Osteoblast (primary cell): ENCODE measurements at regions not wholly inside any gene's neighbourhood (a gene's known extent, or its start where the extent isn't known, plus 50 kb on each side); places are given as distances from the start of the nearest gene placed in this dataset.

Source experiments
- DNase-seq: peaks from one replicate; pipeline ENCODE4 v3.0.0; 2011; ENCODE audit warnings: low spot score, mixed read lengths; ENCODE audit not compliant: insufficient read length; ENCODE audit errors: missing footprints
- H2AFZ ChIP-seq: 2 replicates; pipeline ENCODE4 v1.6.0; 2011; ENCODE audit warnings: mild to moderate bottlenecking, low read length
- H3K27ac ChIP-seq: 2 replicates; pipeline ENCODE4 v1.5.1; 2011; ENCODE audit warnings: mild to moderate bottlenecking, low read depth, low read length, moderate library complexity
- H3K27me3 ChIP-seq: 2 replicates; pipeline ENCODE4 v1.6.0; 2012; ENCODE audit warnings: mild to moderate bottlenecking, control low read depth, inconsistent platforms, low read length, moderate library complexity; ENCODE audit not compliant: insufficient read depth
- H3K36me3 ChIP-seq: 2 replicates; pipeline ENCODE4 v1.5.1; 2011; ENCODE audit warnings: mild to moderate bottlenecking, low read length, control low read depth, moderate library complexity; ENCODE audit not compliant: insufficient read depth
- H3K4me1 ChIP-seq: 2 replicates; pipeline ENCODE4 v1.5.1; 2011; ENCODE audit warnings: mild to moderate bottlenecking, low read length, control low read depth, moderate library complexity; ENCODE audit not compliant: insufficient read depth
- H3K4me2 ChIP-seq: 2 replicates; pipeline ENCODE4 v1.6.0; 2011; ENCODE audit warnings: mild to moderate bottlenecking, low read length; ENCODE audit not compliant: insufficient read depth
- H3K4me3 ChIP-seq: fragments of 200-600 bp; sonication (generic); 3 replicates; pipeline ENCODE4 v1.5.1; 2012; ENCODE audit warnings: mild to moderate bottlenecking, low read length, inconsistent platforms; ENCODE audit not compliant: insufficient read depth
- H3K79me2 ChIP-seq: 2 replicates; pipeline ENCODE4 v1.6.0; 2012; ENCODE audit warnings: mild to moderate bottlenecking, low read length, control low read depth, inconsistent platforms; ENCODE audit not compliant: insufficient read depth
- H3K9me3 ChIP-seq: 2 replicates; pipeline ENCODE4 v1.5.1; 2011; ENCODE audit warnings: low read depth, low read length, control low read depth
- H4K20me1 ChIP-seq: 2 replicates; pipeline ENCODE4 v1.6.0; 2012; ENCODE audit warnings: mild to moderate bottlenecking, low read length, control low read depth; ENCODE audit not compliant: insufficient read depth
- TF ChIP-seq, protein P1 (sequence below): IDR thresholded peaks from 2 replicates; pipeline ENCODE4 v1.5.1; 2011; ENCODE audit warnings: mild to moderate bottlenecking, low read depth, low read length, moderate library complexity; ENCODE audit errors: extremely low read depth

DNA sequence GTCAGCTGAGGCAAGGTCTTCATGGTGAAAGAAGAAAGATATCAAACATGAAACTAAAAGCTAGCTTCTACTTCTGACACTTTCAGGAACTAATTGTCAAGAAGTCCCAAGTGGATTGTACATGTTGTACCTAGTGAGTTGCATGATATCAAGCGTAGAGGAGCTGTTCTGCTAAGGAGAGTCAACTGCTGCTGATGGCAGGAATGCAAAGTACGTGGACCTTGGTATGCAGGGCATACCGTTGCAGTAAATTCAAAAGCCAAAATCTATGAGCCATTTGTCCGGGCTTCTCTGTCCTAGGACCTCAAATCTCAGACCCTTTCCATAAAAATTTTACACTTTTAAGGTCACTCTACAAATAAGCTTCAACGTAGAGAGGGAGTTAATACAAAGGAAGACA lies 446.2 kb downstream of the KCTD8 start:
- H3K79me2 ChIP-seq: no peaks in the 10 kb centered on the region
- no peak for DNase-seq
- H3K4me3 ChIP-seq: no peak overlapping the region
- no peak overlapping the region for H3K27ac ChIP-seq
- H3K4me1 ChIP-seq: no peaks in the 10 kb centered on the region
- TF ChIP-seq, protein P1, sequence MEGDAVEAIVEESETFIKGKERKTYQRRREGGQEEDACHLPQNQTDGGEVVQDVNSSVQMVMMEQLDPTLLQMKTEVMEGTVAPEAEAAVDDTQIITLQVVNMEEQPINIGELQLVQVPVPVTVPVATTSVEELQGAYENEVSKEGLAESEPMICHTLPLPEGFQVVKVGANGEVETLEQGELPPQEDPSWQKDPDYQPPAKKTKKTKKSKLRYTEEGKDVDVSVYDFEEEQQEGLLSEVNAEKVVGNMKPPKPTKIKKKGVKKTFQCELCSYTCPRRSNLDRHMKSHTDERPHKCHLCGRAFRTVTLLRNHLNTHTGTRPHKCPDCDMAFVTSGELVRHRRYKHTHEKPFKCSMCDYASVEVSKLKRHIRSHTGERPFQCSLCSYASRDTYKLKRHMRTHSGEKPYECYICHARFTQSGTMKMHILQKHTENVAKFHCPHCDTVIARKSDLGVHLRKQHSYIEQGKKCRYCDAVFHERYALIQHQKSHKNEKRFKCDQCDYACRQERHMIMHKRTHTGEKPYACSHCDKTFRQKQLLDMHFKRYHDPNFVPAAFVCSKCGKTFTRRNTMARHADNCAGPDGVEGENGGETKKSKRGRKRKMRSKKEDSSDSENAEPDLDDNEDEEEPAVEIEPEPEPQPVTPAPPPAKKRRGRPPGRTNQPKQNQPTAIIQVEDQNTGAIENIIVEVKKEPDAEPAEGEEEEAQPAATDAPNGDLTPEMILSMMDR: no peak
- no peak overlapping the region for H2AFZ ChIP-seq
- H3K36me3 ChIP-seq: no peaks in the 10 kb centered on the region
- no peaks in the 10 kb centered on the region for H4K20me1 ChIP-seq
- H3K9me3 ChIP-seq: no peaks in the 10 kb centered on the region
- H3K4me2 ChIP-seq: no peak overlapping the region
- no peaks in the 10 kb centered on the region for H3K27me3 ChIP-seq

DNA sequence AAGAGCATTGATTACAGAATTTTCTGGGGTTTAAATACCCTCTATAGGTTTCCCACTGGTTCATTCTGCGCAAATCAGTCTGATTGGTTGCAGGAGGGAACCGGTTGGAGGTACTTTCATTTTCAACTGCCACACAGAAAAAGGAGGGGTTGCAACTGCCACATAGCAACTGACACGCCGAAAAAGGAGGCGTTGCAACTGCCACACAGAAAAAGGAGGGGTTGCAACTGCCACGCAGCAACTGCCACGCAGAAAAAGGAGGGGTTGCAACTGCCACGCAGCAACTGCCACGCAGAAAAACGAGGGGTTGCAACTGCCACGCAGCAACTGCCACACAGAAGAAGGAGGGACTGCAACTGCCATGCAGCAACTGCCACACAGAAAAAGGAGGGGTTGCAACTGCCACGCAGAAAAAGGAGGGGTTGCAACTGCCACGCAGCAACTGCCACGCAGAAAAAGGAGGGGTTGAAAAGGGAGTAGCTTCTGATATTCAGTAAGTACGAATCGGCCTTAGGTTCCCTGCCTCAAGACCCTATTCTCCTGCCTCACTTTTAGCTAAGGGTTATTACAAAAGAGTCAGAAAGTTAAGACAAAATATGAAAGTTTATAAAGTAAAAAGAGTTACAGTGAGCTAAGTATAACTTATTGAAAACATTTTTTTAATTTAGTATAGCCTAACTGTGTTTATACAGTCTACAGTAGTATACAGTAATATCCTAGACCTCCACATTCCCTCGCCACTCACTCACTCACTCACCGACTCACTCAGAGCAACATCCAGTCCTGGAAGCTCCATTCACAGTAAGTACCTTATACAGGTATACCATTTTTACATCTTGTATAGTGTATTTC lies 431.8 kb downstream of the KCTD8 start:
- Histone ChIP-seq H3K27me3 (no peaks in the 10 kb centered on the region), H3K36me3 (no peaks in the 10 kb centered on the region), H3K79me2 (no peaks in the 10 kb centered on the region), H3K9me3 (peaks cover 4% of the 10 kb centered on the region), H3K4me1 (no peaks in the 10 kb centered on the region), H3K4me2 (no peak overlapping the region), H2AFZ (no peak overlapping the region), H4K20me1 (no peaks in the 10 kb centered on the region), H3K4me3 (no peak overlapping the region), H3K27ac (no peak overlapping the region)
- no peak for DNase-seq
- TF ChIP-seq, protein P1: no peak

DNA sequence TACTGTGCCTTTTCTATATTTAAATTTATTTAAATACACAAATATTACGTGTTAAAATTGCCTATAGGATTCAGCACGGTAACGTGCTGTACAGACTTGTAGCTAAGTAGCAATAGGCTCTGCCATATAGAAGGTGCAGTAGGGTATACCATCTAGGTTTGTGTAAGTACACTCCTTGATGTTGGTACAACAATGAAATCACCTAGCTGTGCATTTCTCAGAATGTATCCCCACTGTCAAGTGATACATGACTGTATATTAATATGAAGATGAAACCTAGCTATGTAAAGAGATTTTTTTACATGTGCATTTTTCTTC lies 431.2 kb downstream of the KCTD8 start:
- TF ChIP-seq, protein P1: no peak
- Histone ChIP-seq H3K4me1 (no peaks in the 10 kb centered on the region), H3K27me3 (no peaks in the 10 kb centered on the region), H3K4me3 (no peak overlapping the region), H3K4me2 (no peak overlapping the region), H3K36me3 (no peaks in the 10 kb centered on the region), H3K27ac (no peak overlapping the region), H4K20me1 (no peaks in the 10 kb centered on the region), H3K79me2 (no peaks in the 10 kb centered on the region), H2AFZ (no peak overlapping the region), H3K9me3 (peaks cover 4% of the 10 kb centered on the region)
- DNase-seq: no peak

DNA sequence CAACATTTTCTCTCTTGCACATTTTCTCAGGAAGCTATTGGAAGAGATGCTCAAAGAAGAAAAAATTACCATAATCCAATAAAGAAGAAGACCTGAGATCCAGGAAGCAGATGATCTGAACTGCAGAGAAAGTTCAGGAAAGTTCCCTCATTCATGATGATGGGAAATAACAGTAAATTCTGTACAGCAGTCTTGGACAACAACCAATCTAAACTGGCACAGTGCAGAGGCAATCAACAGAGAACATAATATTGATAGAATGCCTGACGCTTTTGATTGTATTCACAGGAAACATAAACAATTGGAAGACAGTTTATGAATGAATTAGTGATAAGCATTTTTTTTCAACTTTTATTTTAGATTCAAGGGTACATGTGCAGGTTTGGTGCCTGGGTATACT lies 428.9 kb downstream of the KCTD8 start:
- TF ChIP-seq, protein P1: no peak
- no peak for DNase-seq

More for the DNA sequence above, 428.9 kb downstream of the KCTD8 start:
- Histone ChIP-seq H3K79me2 (no peaks in the 10 kb centered on the region), H2AFZ (no peak overlapping the region), H3K36me3 (no peaks in the 10 kb centered on the region), H3K4me2 (no peak overlapping the region), H4K20me1 (no peaks in the 10 kb centered on the region), H3K27ac (no peak overlapping the region), H3K27me3 (no peaks in the 10 kb centered on the region), H3K9me3 (peaks cover 4% of the 10 kb centered on the region), H3K4me3 (no peak overlapping the region), H3K4me1 (no peaks in the 10 kb centered on the region)
